ENCODE measurements at regions not wholly inside any gene's neighbourhood (a gene's known extent, or its start where the extent isn't known, plus 50 kb on each side); places are given as distances from the start of the nearest gene placed in this dataset.

DNA sequence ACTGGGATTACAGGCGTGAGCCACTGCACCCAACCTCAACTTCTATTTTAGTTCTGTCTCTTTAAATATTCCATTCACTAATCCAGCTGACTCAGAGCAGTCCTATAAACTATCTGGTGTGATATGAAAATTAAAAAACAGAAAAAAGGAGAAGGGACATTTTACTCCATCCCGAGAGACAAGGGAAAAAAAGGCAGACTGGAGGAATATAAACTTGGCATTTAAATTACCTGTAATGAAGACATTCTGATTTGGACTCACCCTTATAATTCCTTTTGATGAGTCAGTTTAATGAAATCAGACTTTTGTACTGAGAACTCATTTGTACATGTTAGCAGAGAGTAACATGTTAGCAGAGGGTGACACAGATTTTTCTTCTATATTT is 74.8 kb upstream of the RIOK3 start:
- intact Hi-C loops (cut with micrococcal nuclease) (loop anchor here (1.0 to 5.0 kb wide), 7 partner anchors 153 to 346 kb away; partner anchors contain the start of gene CABLES1), dilution Hi-C loops (cut with HindIII; ENCODE audit: low sequenced_read_pairs, unreplicated experiment) (no loop called here), in situ Hi-C loops (cut with MboI; ENCODE audit: low sequenced_read_pairs) (loop anchor here (10.0 kb wide), 1 partner anchor 243 kb away; the partner anchor contains the start of gene CABLES1)
- peaks cover 0 to 5% of the 10 kb centered on the region in 2 experiments; a peak in 1 of 4 replicates for H3K79me1 ChIP-seq (ENCODE audit: low read depth in 1 of 2, low read length in 2 of 2)
- peak overlapping the region; percentile 84 for H3K18ac ChIP-seq (ENCODE audit: low read depth, low read length)
- no peaks in the 10 kb centered on the region for H3K36me3 ChIP-seq (ENCODE audit: control insufficient read depth, insufficient read depth, low read length)
- H4K91ac ChIP-seq (ENCODE audit: insufficient read depth, low read depth, low read length), result peak overlapping the region; percentile 82
- H2BK15ac ChIP-seq (ENCODE audit: low read depth, low read length), result peak overlapping the region; percentile 83; the same call in 2 of the 3 replicates
- no peak overlapping the region for H2AFZ ChIP-seq (replicated peaks; ENCODE audit: low read length, poor library complexity)
- peak overlapping the region; percentile 70 for H2BK20ac ChIP-seq (ENCODE audit: low read depth, low read length)
- H3K9me1 ChIP-seq (ENCODE audit: insufficient read depth, low read length), result peaks cover 13% of the 10 kb centered on the region
- peak overlapping the region; percentile 69 for H3K4ac ChIP-seq (ENCODE audit: low read depth, low read length)
- no peak overlapping the region for H3K4me3 ChIP-seq (ENCODE audit: insufficient read depth, low read depth, low read length)
- ChIA-PET POLR2A (ENCODE audit: unreplicated experiment) (no interaction called here), CTCF (interaction anchor here (0.6 to 2.3 kb wide), 4 partner anchors 13 to 839 kb away, joined by 3 to 7 read pairs (median 3); no protein-coding TSS in a partner anchor)
- DNase-seq (peak; percentile 45), ATAC-seq (ENCODE audit: low read depth) (peak; percentile 13)
- H4K5ac ChIP-seq (ENCODE audit: low read depth, low read length), result no peak overlapping the region
- 0 out of 2 replicates have a peak, but pooled peaks cover 3% of the 10 kb centered on the region for H4K20me1 ChIP-seq (ENCODE audit: insufficient read depth, low read length)
- H3K9ac ChIP-seq (ENCODE audit: low read depth, low read length), result no peak overlapping the region
- no peaks in the 10 kb centered on the region for H3K9me3 ChIP-seq (ENCODE audit: control insufficient read depth, insufficient read depth, low read length)
- H3K4me1 ChIP-seq (ENCODE audit: control insufficient read depth, insufficient read depth, low read length), result peaks cover 12% of the 10 kb centered on the region
- peak overlapping the region; percentile 20; the same call in 1 of the 2 replicates for H3K23ac ChIP-seq (ENCODE audit: low read depth, low read length)
- no peak for TF ChIP-seq NFE2L2 (IDR thresholded peaks at IDR 0.05; ENCODE audit: low read depth, low read length)
- TF ChIP-seq RAD21 (IDR thresholded peaks at IDR 0.05; ENCODE audit: low read length), result no peak
- TF ChIP-seq MAZ (IDR thresholded peaks at IDR 0.05; ENCODE audit: borderline replicate concordance, low read depth, low read length), result no peak
- TF ChIP-seq CEBPB (IDR thresholded peaks at IDR 0.05; ENCODE audit: low read depth, low read length), result no peak
- TF ChIP-seq MXI1 (IDR thresholded peaks at IDR 0.05; ENCODE audit: borderline replicate concordance, low read depth, low read length), result no peak
- TF ChIP-seq CHD1 (IDR thresholded peaks at IDR 0.05; ENCODE audit: low read depth, low read length), result no peak
- TF ChIP-seq, protein P1, sequence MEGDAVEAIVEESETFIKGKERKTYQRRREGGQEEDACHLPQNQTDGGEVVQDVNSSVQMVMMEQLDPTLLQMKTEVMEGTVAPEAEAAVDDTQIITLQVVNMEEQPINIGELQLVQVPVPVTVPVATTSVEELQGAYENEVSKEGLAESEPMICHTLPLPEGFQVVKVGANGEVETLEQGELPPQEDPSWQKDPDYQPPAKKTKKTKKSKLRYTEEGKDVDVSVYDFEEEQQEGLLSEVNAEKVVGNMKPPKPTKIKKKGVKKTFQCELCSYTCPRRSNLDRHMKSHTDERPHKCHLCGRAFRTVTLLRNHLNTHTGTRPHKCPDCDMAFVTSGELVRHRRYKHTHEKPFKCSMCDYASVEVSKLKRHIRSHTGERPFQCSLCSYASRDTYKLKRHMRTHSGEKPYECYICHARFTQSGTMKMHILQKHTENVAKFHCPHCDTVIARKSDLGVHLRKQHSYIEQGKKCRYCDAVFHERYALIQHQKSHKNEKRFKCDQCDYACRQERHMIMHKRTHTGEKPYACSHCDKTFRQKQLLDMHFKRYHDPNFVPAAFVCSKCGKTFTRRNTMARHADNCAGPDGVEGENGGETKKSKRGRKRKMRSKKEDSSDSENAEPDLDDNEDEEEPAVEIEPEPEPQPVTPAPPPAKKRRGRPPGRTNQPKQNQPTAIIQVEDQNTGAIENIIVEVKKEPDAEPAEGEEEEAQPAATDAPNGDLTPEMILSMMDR (conservative IDR thresholded peaks at IDR 0.05; ENCODE audit: low read depth, low read length), result no peak
- TF ChIP-seq MAFK (IDR thresholded peaks at IDR 0.05; ENCODE audit: low read depth, low read length), result no peak
- TF ChIP-seq RCOR1 (IDR thresholded peaks at IDR 0.05; ENCODE audit: insufficient replicate concordance, low read length), result no peak
- TF ChIP-seq, protein P2, sequence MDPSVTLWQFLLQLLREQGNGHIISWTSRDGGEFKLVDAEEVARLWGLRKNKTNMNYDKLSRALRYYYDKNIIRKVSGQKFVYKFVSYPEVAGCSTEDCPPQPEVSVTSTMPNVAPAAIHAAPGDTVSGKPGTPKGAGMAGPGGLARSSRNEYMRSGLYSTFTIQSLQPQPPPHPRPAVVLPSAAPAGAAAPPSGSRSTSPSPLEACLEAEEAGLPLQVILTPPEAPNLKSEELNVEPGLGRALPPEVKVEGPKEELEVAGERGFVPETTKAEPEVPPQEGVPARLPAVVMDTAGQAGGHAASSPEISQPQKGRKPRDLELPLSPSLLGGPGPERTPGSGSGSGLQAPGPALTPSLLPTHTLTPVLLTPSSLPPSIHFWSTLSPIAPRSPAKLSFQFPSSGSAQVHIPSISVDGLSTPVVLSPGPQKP (IDR thresholded peaks at IDR 0.05; ENCODE audit: borderline replicate concordance, low read depth, low read length), result no peak
- TF ChIP-seq SMC3 (IDR thresholded peaks at IDR 0.05; ENCODE audit: low read depth, low read length), result no peak
- TF ChIP-seq FOS (IDR thresholded peaks at IDR 0.05; ENCODE audit: low read depth, low read length), result no peak
- TF ChIP-seq BHLHE40 (IDR thresholded peaks at IDR 0.05; ENCODE audit: low read depth, low read length), result no peak
- TF ChIP-seq, protein P3, sequence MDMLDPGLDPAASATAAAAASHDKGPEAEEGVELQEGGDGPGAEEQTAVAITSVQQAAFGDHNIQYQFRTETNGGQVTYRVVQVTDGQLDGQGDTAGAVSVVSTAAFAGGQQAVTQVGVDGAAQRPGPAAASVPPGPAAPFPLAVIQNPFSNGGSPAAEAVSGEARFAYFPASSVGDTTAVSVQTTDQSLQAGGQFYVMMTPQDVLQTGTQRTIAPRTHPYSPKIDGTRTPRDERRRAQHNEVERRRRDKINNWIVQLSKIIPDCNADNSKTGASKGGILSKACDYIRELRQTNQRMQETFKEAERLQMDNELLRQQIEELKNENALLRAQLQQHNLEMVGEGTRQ (IDR thresholded peaks at IDR 0.05; ENCODE audit: low read depth, low read length), result no peak
- no peak for TF ChIP-seq RFX5 (IDR thresholded peaks at IDR 0.05; ENCODE audit: low read depth, low read length)
- TF ChIP-seq POLR2A (IDR thresholded peaks at IDR 0.05; ENCODE audit: low read depth, low read length), result no peak
- H2BK120ac ChIP-seq (ENCODE audit: low read depth, low read length), result peak overlapping the region; percentile 90
- no TSS peak for BruUV-seq (replicated peaks)
- WGBS, 2 experiments (ENCODE audit: extremely low coverage in 2 of 2, insufficient read length in 1 of 2), result no CpG with 5 or more reads among the region's 2 CpGs
- H2AK9ac ChIP-seq (replicated peaks; ENCODE audit: low read depth, low read length, poor library complexity), result no peak overlapping the region
- no peaks in the 10 kb centered on the region for H3K27me3 ChIP-seq (ENCODE audit: control insufficient read depth, insufficient read depth, low read length)
- H3K4me2 ChIP-seq (ENCODE audit: low read depth, low read length), result peak overlapping the region; percentile 73; the same call in 1 of the 2 replicates
- H2AK5ac ChIP-seq (ENCODE audit: low read depth, low read length), result peak overlapping the region; percentile 68; the same call in 1 of the 2 replicates
- H4K8ac ChIP-seq (ENCODE audit: low read depth in 2 of 2, low read length in 2 of 2), result peak overlapping the region; percentile 22 to 85; a peak in 3 of 4 replicates
- H3K56ac ChIP-seq (ENCODE audit: extremely low read depth, insufficient read depth, low read length), result peak overlapping the region; percentile 30; the same call in 1 of the 2 replicates
- 0 out of 2 replicates have a peak overlapping the region, but pooled peaks have one; percentile 23 for H3K14ac ChIP-seq (replicated peaks; ENCODE audit: low read depth, low read length)
- peak overlapping the region; percentile 95 for H3K27ac ChIP-seq (ENCODE audit: insufficient read depth, low read length)
- peak overlapping the region; percentile 96 for H2BK5ac ChIP-seq (ENCODE audit: low read depth, low read length, poor library complexity, severe bottlenecking)

Data from IMR-90 (cell line).